ENCODE measurements at regions not wholly inside any gene's neighbourhood (a gene's known extent, or its start where the extent isn't known, plus 50 kb on each side); places are given as distances from the start of the nearest gene placed in this dataset.

- Mint-ChIP-seq H3K9me3 (no peaks in the 10 kb centered on the region), H3K4me1 (no peaks in the 10 kb centered on the region), H3K4me3 (no peak overlapping the region), H3K27ac (no peak overlapping the region), H3K36me3 (ENCODE audit: low read depth) (no peaks in the 10 kb centered on the region), H3K27me3 (no peaks in the 10 kb centered on the region)
- CTCF ChIA-PET = no interaction called here
- POLR2A ChIA-PET = no interaction called here
- no peak for DNase-seq
Observed at GRCh38 chr11:104325093-104325492, 161.1 kb upstream of the PDGFD start.

DNA sequence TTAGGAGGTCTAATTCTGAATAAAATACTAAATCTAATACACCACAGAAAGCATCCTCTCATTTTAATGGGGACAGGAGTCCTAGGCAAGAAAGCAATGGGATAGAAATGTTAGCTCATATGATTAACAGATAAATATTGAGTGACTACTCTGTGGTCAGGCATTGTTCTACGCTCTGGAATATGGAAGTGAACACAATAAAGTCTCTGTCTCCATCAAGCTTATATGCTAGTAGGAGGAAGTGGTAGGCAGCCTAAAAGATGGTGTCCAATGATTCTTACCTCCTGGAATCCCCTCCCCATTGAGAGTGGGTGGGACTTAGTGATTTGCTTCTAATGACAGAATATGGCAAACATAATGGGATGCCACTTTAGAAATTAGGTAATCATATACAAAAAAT is 160.3 kb upstream of the PDGFD start:
- POLR2A ChIA-PET = no interaction called here
- no peak for DNase-seq
- Mint-ChIP-seq H3K9me3 (no peaks in the 10 kb centered on the region), H3K36me3 (ENCODE audit: low read depth) (no peaks in the 10 kb centered on the region), H3K27me3 (no peaks in the 10 kb centered on the region), H3K27ac (no peak overlapping the region), H3K4me1 (no peaks in the 10 kb centered on the region), H3K4me3 (no peak overlapping the region)
- CTCF ChIA-PET = no interaction called here

DNA sequence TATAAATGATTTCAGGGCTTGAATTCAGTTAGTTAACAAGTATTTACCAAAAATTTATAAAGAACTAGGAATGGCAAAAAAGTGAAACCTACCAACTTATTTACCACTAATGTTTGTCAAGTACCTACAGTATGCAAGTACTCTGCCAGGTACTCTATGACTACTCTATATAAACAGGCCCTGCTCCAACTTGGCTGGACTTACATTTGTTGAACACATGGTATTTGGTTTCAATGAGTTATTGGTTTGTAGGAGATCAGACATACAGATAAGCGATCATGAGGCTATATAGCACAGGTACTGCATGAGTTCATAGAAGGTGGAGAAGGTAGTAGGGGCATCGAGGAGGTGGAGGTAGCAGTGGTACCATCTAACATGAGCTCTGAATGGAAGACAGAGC is 159.9 kb upstream of the PDGFD start:
- ChIA-PET CTCF (no interaction called here), POLR2A (no interaction called here)
- Mint-ChIP-seq H3K9me3 (no peaks in the 10 kb centered on the region), H3K27ac (no peak overlapping the region), H3K4me1 (no peaks in the 10 kb centered on the region), H3K36me3 (ENCODE audit: low read depth) (no peaks in the 10 kb centered on the region), H3K27me3 (no peaks in the 10 kb centered on the region), H3K4me3 (no peak overlapping the region)
- DNase-seq = no peak

DNA sequence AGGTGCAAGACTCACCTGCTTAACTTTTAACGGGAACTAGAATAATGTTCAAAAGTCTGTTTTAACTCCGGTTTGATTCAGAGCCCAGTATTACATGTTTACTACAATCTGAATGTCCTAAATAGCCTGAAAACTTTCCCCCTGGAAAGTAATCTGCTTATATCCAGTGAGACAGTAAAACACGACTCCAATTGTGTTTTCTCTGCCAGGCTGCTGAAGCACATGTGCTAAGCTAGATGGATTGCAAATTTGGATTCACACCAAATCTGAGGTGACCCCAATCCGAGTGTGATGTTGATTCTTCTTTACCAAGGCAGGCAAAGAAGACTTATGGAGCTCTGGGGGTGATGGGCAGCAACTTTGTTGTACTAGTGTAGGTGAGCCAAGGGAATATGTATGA is 158.7 kb upstream of the PDGFD start:
- no peak for DNase-seq
- Mint-ChIP-seq H3K9me3 (no peaks in the 10 kb centered on the region), H3K4me1 (no peaks in the 10 kb centered on the region), H3K27ac (no peak overlapping the region), H3K36me3 (ENCODE audit: low read depth) (no peaks in the 10 kb centered on the region), H3K27me3 (no peaks in the 10 kb centered on the region), H3K4me3 (no peak overlapping the region)
- ChIA-PET CTCF (no interaction called here), POLR2A (no interaction called here)

GRCh38 chr11:104320956-104321355 is 157.0 kb upstream of the PDGFD start:
- Mint-ChIP-seq H3K36me3 (ENCODE audit: low read depth) (no peaks in the 10 kb centered on the region), H3K27me3 (no peaks in the 10 kb centered on the region), H3K4me3 (no peak overlapping the region), H3K9me3 (no peaks in the 10 kb centered on the region), H3K27ac (no peak overlapping the region), H3K4me1 (no peaks in the 10 kb centered on the region)
- ChIA-PET CTCF (no interaction called here), POLR2A (no interaction called here)
- no peak for DNase-seq

DNA sequence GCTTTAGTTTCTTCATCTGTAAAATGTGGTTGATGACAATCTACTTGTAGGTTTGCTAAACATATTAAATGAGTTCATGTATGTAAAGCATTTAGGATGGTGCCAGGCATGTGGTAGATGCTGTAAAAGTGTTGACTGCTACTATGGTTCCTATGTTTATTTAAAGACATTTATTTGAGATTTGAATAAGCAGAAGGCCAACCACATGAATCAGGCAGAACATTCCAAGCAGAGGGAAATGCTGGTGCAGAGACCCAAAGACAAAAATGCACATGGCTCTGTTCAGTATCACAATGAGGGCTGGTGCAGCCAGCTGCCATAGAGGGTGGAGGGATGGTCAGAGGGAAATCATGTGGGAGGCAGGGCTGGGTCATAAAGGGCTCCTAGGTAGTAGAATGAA is 156.2 kb upstream of the PDGFD start:
- Mint-ChIP-seq H3K36me3 (ENCODE audit: low read depth) (no peaks in the 10 kb centered on the region), H3K4me1 (no peaks in the 10 kb centered on the region), H3K4me3 (no peak overlapping the region), H3K27ac (no peak overlapping the region), H3K9me3 (no peaks in the 10 kb centered on the region), H3K27me3 (no peaks in the 10 kb centered on the region)
- ChIA-PET POLR2A (no interaction called here), CTCF (no interaction called here)
- DNase-seq = no peak

DNA sequence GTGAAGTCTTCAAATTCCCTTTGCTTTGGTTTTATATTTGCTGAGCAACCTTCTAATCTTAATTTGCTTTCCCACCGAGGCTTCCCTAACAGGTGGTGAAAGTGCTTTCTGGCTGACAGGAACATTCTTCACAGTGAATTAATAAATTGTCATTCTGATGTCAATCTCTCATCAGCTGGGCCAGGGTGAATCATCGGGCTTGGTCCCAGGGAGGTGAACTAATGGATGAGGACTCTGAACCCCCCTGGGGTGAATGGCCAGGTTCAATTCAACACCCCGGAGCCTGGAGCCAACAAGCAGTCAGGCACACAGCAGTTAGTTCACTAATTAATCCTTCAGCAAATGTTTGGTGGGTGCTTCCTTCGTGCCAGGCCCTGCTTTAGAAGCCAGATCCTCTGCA is 155.4 kb upstream of the PDGFD start:
- CTCF ChIA-PET = no interaction called here
- Mint-ChIP-seq H3K36me3 (ENCODE audit: low read depth) (no peaks in the 10 kb centered on the region), H3K27ac (no peak overlapping the region), H3K27me3 (no peaks in the 10 kb centered on the region), H3K4me3 (no peak overlapping the region), H3K9me3 (no peaks in the 10 kb centered on the region), H3K4me1 (no peaks in the 10 kb centered on the region)
- no peak for DNase-seq
- POLR2A ChIA-PET = no interaction called here

GRCh38 chr11:104306862-104307474 is 143.0 kb upstream of the PDGFD start:
- Mint-ChIP-seq H3K4me3 (no peak overlapping the region), H3K27me3 (no peaks in the 10 kb centered on the region), H3K4me1 (no peaks in the 10 kb centered on the region), H3K9me3 (no peaks in the 10 kb centered on the region), H3K36me3 (ENCODE audit: low read depth) (no peaks in the 10 kb centered on the region), H3K27ac (no peak overlapping the region)
- ChIA-PET CTCF (no interaction called here), POLR2A (no interaction called here)
- DNase-seq = no peak

GRCh38 chr11:104301776-104302175 is 137.8 kb upstream of the PDGFD start:
- Mint-ChIP-seq H3K4me3 (no peak overlapping the region), H3K27ac (no peak overlapping the region), H3K9me3 (no peaks in the 10 kb centered on the region), H3K27me3 (no peaks in the 10 kb centered on the region), H3K4me1 (no peaks in the 10 kb centered on the region), H3K36me3 (ENCODE audit: low read depth) (no peaks in the 10 kb centered on the region)
- ChIA-PET CTCF (interaction anchor here (1.2 kb wide), 1 partner anchor 620 kb away, joined by 3 read pairs; no protein-coding TSS in a partner anchor), POLR2A (no interaction called here)
- no peak for DNase-seq

- POLR2A ChIA-PET = no interaction called here
- H3K4me1 Mint-ChIP-seq = no peaks in the 10 kb centered on the region
Observed at GRCh38 chr11:104291646-104292045, 127.7 kb upstream of the PDGFD start.

GRCh38 chr11:104286129-104286528 is 122.2 kb upstream of the PDGFD start:
- H3K4me3 Mint-ChIP-seq = no peak overlapping the region
- H3K27ac Mint-ChIP-seq = no peak overlapping the region
- POLR2A ChIA-PET = no interaction called here
- H3K4me1 Mint-ChIP-seq = no peaks in the 10 kb centered on the region
- no peak for DNase-seq
- H3K27me3 Mint-ChIP-seq = no peaks in the 10 kb centered on the region
- H3K9me3 Mint-ChIP-seq = no peaks in the 10 kb centered on the region
- no peaks in the 10 kb centered on the region for H3K36me3 Mint-ChIP-seq (ENCODE audit: low read depth)
- CTCF ChIA-PET = no interaction called here

More at GRCh38 chr11:104291646-104292045, 127.7 kb upstream of the PDGFD start:
- Mint-ChIP-seq H3K36me3 (ENCODE audit: low read depth) (no peaks in the 10 kb centered on the region), H3K4me3 (no peak overlapping the region), H3K27ac (no peak overlapping the region), H3K9me3 (no peaks in the 10 kb centered on the region), H3K27me3 (no peaks in the 10 kb centered on the region)
- CTCF ChIA-PET = no interaction called here
- DNase-seq = no peak

- no peak overlapping the region for H3K4me3 Mint-ChIP-seq
- no peaks in the 10 kb centered on the region for H3K27me3 Mint-ChIP-seq
- DNase-seq = no peak
- no peaks in the 10 kb centered on the region for H3K9me3 Mint-ChIP-seq
- CTCF ChIA-PET = no interaction called here
- POLR2A ChIA-PET = no interaction called here
- no peaks in the 10 kb centered on the region for H3K4me1 Mint-ChIP-seq
- no peak overlapping the region for H3K27ac Mint-ChIP-seq
- no peaks in the 10 kb centered on the region for H3K36me3 Mint-ChIP-seq (ENCODE audit: low read depth)
Observed at GRCh38 chr11:104279587-104279986, 115.6 kb upstream of the PDGFD start.

GRCh38 chr11:104275992-104276391 is 112.0 kb upstream of the PDGFD start:
- POLR2A ChIA-PET = no interaction called here
- H3K36me3 Mint-ChIP-seq (ENCODE audit: low read depth) = no peaks in the 10 kb centered on the region

DNA sequence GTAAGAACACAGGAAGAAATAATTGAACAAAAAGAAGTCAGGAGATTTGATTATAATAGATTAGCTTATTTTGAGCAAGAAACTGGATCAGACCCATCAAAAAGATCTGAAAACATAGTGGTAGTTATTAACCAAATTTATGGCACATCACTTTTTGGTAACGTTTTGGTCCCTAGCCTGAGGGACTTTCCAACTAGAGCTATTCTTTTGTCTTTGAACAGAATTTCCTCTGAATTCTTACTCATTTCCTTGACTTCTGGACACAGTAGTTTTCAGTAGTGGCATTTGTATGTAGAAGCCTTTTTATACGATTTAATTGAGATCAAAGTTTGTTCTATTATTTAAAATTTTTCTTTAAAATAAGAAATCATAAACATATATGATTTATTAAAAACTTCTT is 96.5 kb upstream of the PDGFD start:
- Mint-ChIP-seq H3K27me3 (no peaks in the 10 kb centered on the region), H3K4me1 (no peaks in the 10 kb centered on the region), H3K9me3 (no peaks in the 10 kb centered on the region), H3K36me3 (ENCODE audit: low read depth) (no peaks in the 10 kb centered on the region), H3K27ac (no peak overlapping the region), H3K4me3 (no peak overlapping the region)
- CTCF ChIA-PET = no interaction called here
- DNase-seq = no peak
- POLR2A ChIA-PET = no interaction called here

More at GRCh38 chr11:104275992-104276391, 112.0 kb upstream of the PDGFD start:
- no peak for DNase-seq
- H3K27ac Mint-ChIP-seq = no peak overlapping the region
- H3K4me1 Mint-ChIP-seq = no peaks in the 10 kb centered on the region
- H3K27me3 Mint-ChIP-seq = no peaks in the 10 kb centered on the region
- CTCF ChIA-PET = no interaction called here
- no peaks in the 10 kb centered on the region for H3K9me3 Mint-ChIP-seq
- no peak overlapping the region for H3K4me3 Mint-ChIP-seq

DNA sequence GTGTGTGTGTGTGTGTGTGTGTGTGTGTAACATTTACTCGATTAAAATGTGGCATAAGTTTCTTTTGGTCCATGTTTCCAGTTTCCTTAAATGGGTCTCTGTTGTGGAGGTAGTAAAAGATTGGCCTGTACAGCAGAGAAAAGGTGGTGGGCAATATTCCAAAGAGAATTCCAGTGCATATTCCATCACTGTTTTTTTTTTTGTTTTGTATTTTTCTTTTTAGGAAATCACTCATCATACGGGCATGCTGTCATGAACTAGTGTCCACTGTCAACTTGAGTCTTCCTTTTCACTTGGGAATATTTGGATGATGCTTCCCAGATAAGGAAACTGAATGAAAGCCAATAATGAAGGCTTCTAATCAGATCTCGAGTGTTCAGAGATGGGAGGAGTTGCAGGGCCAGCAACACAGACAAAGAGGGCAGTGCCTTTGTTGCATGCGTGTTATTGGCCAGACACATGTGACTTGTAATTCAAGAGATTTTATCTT is 95.2 kb upstream of the PDGFD start:
- no peaks in the 10 kb centered on the region for H3K36me3 Mint-ChIP-seq (ENCODE audit: low read depth)
- no peak overlapping the region for H3K4me3 Mint-ChIP-seq
- no peaks in the 10 kb centered on the region for H3K4me1 Mint-ChIP-seq
- no peak overlapping the region for H3K27ac Mint-ChIP-seq
- no peak for DNase-seq
- H3K27me3 Mint-ChIP-seq = no peaks in the 10 kb centered on the region
- ChIA-PET CTCF (no interaction called here), POLR2A (no interaction called here)
- no peaks in the 10 kb centered on the region for H3K9me3 Mint-ChIP-seq
